Naive thymus-derived CD4-positive, alpha-beta T cell (primary cell): ENCODE measurements at regions not wholly inside any gene's neighbourhood (a gene's known extent, or its start where the extent isn't known, plus 50 kb on each side); places are given as distances from the start of the nearest gene placed in this dataset.
"Not testable (repeated sequence)": the region's sequence is repeated elsewhere in the genome, so short reads cannot be mapped to it uniquely, and the experiment has no call there.

ENCODE experiments used
- ATAC-seq: fragments of 150-1000 bp; cut with Tn5 transposase; 2 replicates; pipeline ENCODE4 v1.10.0; 2021; ENCODE audit warnings: mild to moderate bottlenecking, moderate library complexity
- CTCF ChIA-PET: fragments of 350-600 bp; sonication (Branson Sonifier 250); formaldehyde crosslinking; loops from one replicate; lab custom pipeline; 2021; ENCODE audit warnings: antibody characterized with exemption; lab: Charles Lee
- POLR2A ChIA-PET: fragments of 350-600 bp; sonication (Branson Sonifier 250); formaldehyde crosslinking; loops from one replicate; lab custom pipeline; 2021; ENCODE audit warnings: antibody characterized with exemption, inconsistent platforms; lab: Charles Lee
- DNase-seq, 9 donors: peaks; one replicate each; pipeline versions ENCODE4 v3.0.0 to v3.0.0-alpha.2; 2020 to 2022; ENCODE audit warnings: mixed read lengths in 1 of 9
- H3K27ac ChIP-seq: one replicate; pipeline ENCODE4 v1.7.0; 2013; ENCODE audit warnings: mild to moderate bottlenecking, low read depth, low read length, moderate library complexity
- H3K27me3 ChIP-seq, 2 donors: one replicate each; pipeline ENCODE4 v1.7.0; 2013; ENCODE audit warnings: low read length in 2 of 2, mild to moderate bottlenecking in 2 of 2, moderate library complexity in 2 of 2; ENCODE audit not compliant: control insufficient read depth in 2 of 2, insufficient read depth in 2 of 2
- H3K36me3 ChIP-seq, 3 experiments: 1 replicate in 2 of 3; 2 replicates in 1 of 3; pipeline ENCODE4 v1.7.0; 2013; ENCODE audit warnings: low read length in 3 of 3, mild to moderate bottlenecking in 3 of 3, moderate library complexity in 1 of 3; ENCODE audit not compliant: insufficient read depth in 3 of 3, control insufficient read depth in 2 of 3
- H3K4me1 ChIP-seq, 2 donors: one replicate each; pipeline ENCODE4 v1.7.0; 2013; ENCODE audit warnings: low read length in 2 of 2, mild to moderate bottlenecking in 2 of 2, moderate library complexity in 1 of 2; ENCODE audit not compliant: control insufficient read depth in 2 of 2, insufficient read depth in 2 of 2
- H3K4me3 ChIP-seq: 2 replicates; pipeline ENCODE4 v1.7.0; 2013; ENCODE audit warnings: mild to moderate bottlenecking, low read length
- H3K9me3 ChIP-seq, 3 experiments: 1 replicate in 2 of 3; 2 replicates in 1 of 3; pipeline ENCODE4 v1.7.0; 2013; ENCODE audit warnings: low read length in 3 of 3; ENCODE audit not compliant: control insufficient read depth in 2 of 3
- H3K27ac Mint-ChIP-seq, 9 donors: one replicate each; pipeline ENCODE4 v1.8.0; 2020 to 2022; ENCODE audit warnings: mixed read lengths in 9 of 9, mild to moderate bottlenecking in 8 of 9, moderate library complexity in 5 of 9, inconsistent platforms in 2 of 9
- H3K27me3 Mint-ChIP-seq, 5 donors: one replicate each; pipeline ENCODE4 v1.8.0; 2021 to 2022; ENCODE audit warnings: mixed read lengths in 5 of 5, mild to moderate bottlenecking in 1 of 5
- H3K36me3 Mint-ChIP-seq, 5 donors: one replicate each; pipeline ENCODE4 v1.8.0; 2020 to 2022; ENCODE audit warnings: mixed read lengths in 5 of 5, mild to moderate bottlenecking in 3 of 5, inconsistent platforms in 1 of 5
- H3K4me1 Mint-ChIP-seq, 7 donors: one replicate each; pipeline ENCODE4 v1.8.0; 2020 to 2022; ENCODE audit warnings: mixed read lengths in 7 of 7, mild to moderate bottlenecking in 3 of 7, inconsistent platforms in 1 of 7
- H3K4me3 Mint-ChIP-seq, 10 donors: one replicate each; pipeline ENCODE4 v1.8.0; 2020 to 2022; ENCODE audit warnings: mild to moderate bottlenecking in 10 of 10, mixed read lengths in 10 of 10, moderate library complexity in 6 of 10, inconsistent platforms in 2 of 10
- H3K9me3 Mint-ChIP-seq, 11 donors: one replicate each; pipeline ENCODE4 v1.8.0; 2020 to 2022; ENCODE audit warnings: mixed read lengths in 11 of 11, mild to moderate bottlenecking in 4 of 11, inconsistent platforms in 1 of 11, moderate library complexity in 1 of 11
- intact Hi-C, 2 donors: fragments of 100-400 bp; cut with micrococcal nuclease; formaldehyde crosslinking; loops; one replicate each; pipeline ENCODE4 v1.15.1; 2023

DNA sequence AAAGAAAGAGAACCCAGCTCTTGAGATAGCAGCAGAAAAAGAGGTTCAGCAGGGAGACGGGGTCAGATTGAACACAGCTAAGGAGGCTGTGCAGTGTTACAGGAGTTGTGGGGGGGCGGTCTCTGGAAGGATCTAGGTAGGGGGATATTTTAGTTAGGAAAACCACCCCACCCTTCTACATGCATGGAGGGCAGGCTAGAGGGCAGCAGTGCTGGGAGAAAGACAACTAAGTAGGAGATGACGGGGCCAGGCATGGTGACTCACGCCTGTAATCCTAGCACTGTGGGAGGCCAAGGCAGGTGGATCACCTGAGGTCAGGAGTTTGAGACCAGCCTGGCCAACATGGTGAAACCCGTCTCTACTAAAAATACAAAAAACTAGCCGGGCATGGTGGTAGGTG lies 80.7 kb upstream of the KCNMA1 start:
- H3K27me3 ChIP-seq, H3K9me3 ChIP-seq, H3K36me3 ChIP-seq, H3K4me3 Mint-ChIP-seq, H3K4me1 ChIP-seq, H3K9me3 Mint-ChIP-seq, H3K4me1 Mint-ChIP-seq, DNase-seq, ATAC-seq, H3K4me3 ChIP-seq, H3K27ac ChIP-seq, H3K27ac Mint-ChIP-seq, H3K36me3 Mint-ChIP-seq, POLR2A ChIA-PET: not testable (repeated sequence)
- intact Hi-C loops, result loop anchor here in 1 of 2 donors (5.0 kb wide), 1 partner anchor 39 kb away; no protein-coding TSS in a partner anchor
- CTCF ChIA-PET, result interaction anchor here (1.0 kb wide), 1 partner anchor 119 kb away, joined by 3 read pairs; no protein-coding TSS in a partner anchor
- H3K27me3 Mint-ChIP-seq, result peaks cover 0 to 27% (median 19%) of the 10 kb centered on the region in 5 donors

DNA sequence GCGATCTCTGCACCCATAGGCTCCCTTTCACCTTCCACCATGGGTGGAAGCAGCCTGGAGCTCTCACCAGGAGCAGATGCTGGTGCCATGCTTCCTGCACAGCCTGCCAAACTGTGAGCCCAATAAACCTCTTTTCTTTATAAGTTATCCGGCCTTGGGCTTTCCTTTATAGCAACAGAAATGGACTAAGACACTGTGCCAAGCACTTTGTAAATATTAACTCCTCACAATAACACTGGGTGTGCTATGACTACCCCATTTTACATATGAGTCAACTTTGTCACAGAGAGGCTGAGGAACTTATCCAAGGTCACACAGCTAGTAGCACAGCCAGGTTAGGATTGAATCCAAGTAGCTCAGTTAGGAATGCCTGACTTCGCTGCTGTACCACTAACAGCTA lies 79.7 kb upstream of the KCNMA1 start:
- intact Hi-C loops, result loop anchor here in 1 of 2 donors (5.0 kb wide), 1 partner anchor 40 kb away; no protein-coding TSS in a partner anchor
- no peaks in the 10 kb centered on the region for H3K27me3 ChIP-seq
- H3K4me1 Mint-ChIP-seq, result peaks cover 0 to 2% (median 0%) of the 10 kb centered on the region in 7 donors
- no peak overlapping the region for H3K4me3 Mint-ChIP-seq
- no peak overlapping the region for H3K27ac ChIP-seq
- ChIA-PET POLR2A (no interaction called here), CTCF (interaction anchor here (1.0 to 1.3 kb wide), 2 partner anchors 11 to 120 kb away, joined by 3 to 4 read pairs; no protein-coding TSS in a partner anchor)
- no peaks in the 10 kb centered on the region for H3K36me3 ChIP-seq
- no peak overlapping the region for H3K27ac Mint-ChIP-seq
- no peak overlapping the region for H3K4me3 ChIP-seq
- DNase-seq (no peak), ATAC-seq (no peak)
- H3K4me1 ChIP-seq, result no peaks in the 10 kb centered on the region
- H3K9me3 ChIP-seq, result no peaks in the 10 kb centered on the region
- H3K36me3 Mint-ChIP-seq, result no peaks in the 10 kb centered on the region
- no peaks in the 10 kb centered on the region for H3K9me3 Mint-ChIP-seq
- peaks cover 0 to 27% (median 24%) of the 10 kb centered on the region in 5 donors for H3K27me3 Mint-ChIP-seq

DNA sequence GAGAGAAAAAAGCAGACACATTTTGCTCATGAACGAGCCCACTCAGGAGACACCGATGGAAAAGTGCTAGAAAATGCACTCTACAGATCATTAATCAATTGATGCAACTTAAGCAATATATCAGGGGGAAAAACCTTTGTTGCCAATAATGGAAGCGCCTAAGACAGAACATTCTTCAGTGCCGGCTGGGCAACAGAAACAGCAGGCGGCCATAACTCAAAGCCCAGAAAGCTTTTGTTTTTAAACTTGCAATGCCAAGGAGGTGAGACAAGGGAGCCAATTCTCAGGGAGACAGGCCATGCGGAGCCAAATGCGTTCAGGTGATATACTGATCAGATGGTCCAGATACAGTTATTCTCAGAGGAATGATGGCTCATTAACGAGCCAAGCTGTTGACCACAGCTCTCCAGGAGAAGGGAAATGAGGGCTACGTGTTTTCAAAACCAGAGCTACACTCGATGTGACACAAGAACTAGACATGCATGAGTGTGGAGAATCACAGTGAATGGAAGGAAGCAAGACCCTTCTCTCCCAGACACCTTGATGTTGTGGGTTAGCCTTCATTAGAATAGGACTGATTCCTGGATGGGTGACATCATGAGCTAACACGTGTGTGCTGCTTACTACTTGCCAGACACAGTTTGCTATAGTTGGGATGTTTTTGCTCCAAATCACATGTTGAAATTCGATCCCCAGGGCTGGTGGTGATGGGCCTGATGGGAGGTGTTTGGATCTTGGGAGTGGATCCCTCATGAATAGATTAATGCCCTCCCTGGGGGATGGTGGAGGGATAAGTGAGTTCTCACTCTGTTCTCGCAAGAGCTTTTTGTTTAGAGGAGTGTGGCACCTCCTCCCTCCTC lies 79.1 kb upstream of the KCNMA1 start:
- Mint-ChIP-seq H3K27me3 (peaks cover 0 to 29% (median 26%) of the 10 kb centered on the region in 5 donors), H3K4me1 (peaks cover 0 to 2% (median 0%) of the 10 kb centered on the region in 7 donors), H3K27ac (no peak overlapping the region), H3K36me3 (no peaks in the 10 kb centered on the region), H3K9me3 (no peaks in the 10 kb centered on the region), H3K4me3 (no peak overlapping the region)
- Histone ChIP-seq H3K4me3 (no peak overlapping the region), H3K9me3 (no peaks in the 10 kb centered on the region), H3K27me3 (no peaks in the 10 kb centered on the region), H3K27ac (no peak overlapping the region), H3K36me3 (no peaks in the 10 kb centered on the region), H3K4me1 (no peaks in the 10 kb centered on the region)
- CTCF ChIA-PET, result interaction anchor here (1.3 kb wide), 1 partner anchor 10 kb away, joined by 4 read pairs; no protein-coding TSS in a partner anchor
- ATAC-seq, result no peak
- intact Hi-C loops, result loop anchor here in 1 of 2 donors (5.0 kb wide), 1 partner anchor 41 kb away; no protein-coding TSS in a partner anchor
- POLR2A ChIA-PET, result no interaction called here
- no peak for DNase-seq

DNA sequence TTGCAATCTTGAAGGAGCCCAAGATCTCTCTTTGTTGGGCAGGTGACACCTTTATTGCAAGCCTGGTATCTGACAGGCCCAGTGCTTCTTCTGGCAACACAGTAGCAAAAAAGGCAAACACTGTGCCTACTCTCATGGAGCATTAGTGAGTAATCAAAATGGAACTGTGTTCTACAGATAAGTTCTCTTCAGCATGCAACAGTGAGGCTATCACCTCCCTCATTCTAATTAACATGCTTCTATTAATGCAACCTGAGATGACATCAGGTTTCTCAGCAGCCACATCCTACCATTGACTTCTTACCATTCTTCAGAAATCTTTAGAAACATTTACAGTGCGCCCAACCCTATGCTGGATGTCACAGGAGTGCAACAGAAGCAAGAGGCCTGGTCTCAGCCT lies 77.9 kb upstream of the KCNMA1 start:
- POLR2A ChIA-PET, result no interaction called here
- CTCF ChIA-PET, result no interaction called here

DNA sequence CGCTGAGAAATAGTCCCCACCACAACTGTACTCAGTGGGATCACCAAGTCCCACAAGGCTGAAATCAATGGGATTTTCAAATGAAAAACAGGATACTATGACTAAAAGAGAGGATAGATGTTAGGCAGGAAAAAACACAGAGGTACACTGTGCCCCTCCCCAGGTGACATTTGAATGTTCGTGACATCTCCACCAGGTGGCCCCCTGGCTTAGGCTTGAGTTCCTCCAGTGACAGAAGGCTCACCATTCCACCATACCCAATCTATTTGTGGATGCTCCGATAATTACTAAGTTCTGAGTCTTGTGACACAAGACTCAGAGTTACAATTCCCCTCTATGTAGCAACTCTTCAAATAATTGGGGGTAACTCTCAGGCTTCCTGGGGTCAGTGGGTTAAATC lies 77.5 kb upstream of the KCNMA1 start:
- DNase-seq, result no peak
- H3K36me3 Mint-ChIP-seq, result peaks cover 0 to 4% (median 0%) of the 10 kb centered on the region in 5 donors
- peaks cover 0 to 2% of the 10 kb centered on the region in 2 donors for H3K27me3 ChIP-seq
- peaks cover 6 to 44% (median 34%) of the 10 kb centered on the region in 5 donors for H3K27me3 Mint-ChIP-seq
- no peaks in the 10 kb centered on the region for H3K4me1 ChIP-seq
- no peaks in the 10 kb centered on the region for H3K9me3 ChIP-seq
- intact Hi-C loops, result loop anchor here in 1 of 2 donors (1.0 to 5.0 kb wide), 2 partner anchors 42 to 122 kb away; no protein-coding TSS in a partner anchor
- H3K27ac ChIP-seq, result no peak overlapping the region
- H3K27ac Mint-ChIP-seq, result no peak overlapping the region
- H3K36me3 ChIP-seq, result no peaks in the 10 kb centered on the region
- ATAC-seq, result no peak
- CTCF ChIA-PET, result interaction anchor here (0.9 kb wide), 1 partner anchor 11 kb away, joined by 3 read pairs; no protein-coding TSS in a partner anchor
- no peak overlapping the region for H3K4me3 Mint-ChIP-seq
- peaks cover 4 to 9% (median 5%) of the 10 kb centered on the region in 7 donors for H3K4me1 Mint-ChIP-seq
- H3K9me3 Mint-ChIP-seq, result peaks cover 0 to 2% (median 0%) of the 10 kb centered on the region in 11 donors
- no peak overlapping the region for H3K4me3 ChIP-seq
- POLR2A ChIA-PET, result no interaction called here

More for the DNA sequence above, 77.9 kb upstream of the KCNMA1 start:
- Mint-ChIP-seq H3K4me1 (peaks cover 4 to 9% (median 5%) of the 10 kb centered on the region in 7 donors), H3K27me3 (peaks cover 6 to 39% (median 31%) of the 10 kb centered on the region in 5 donors), H3K4me3 (no peak overlapping the region), H3K9me3 (peaks cover 0 to 2% (median 0%) of the 10 kb centered on the region in 11 donors), H3K27ac (no peak overlapping the region), H3K36me3 (peaks cover 0 to 4% (median 0%) of the 10 kb centered on the region in 5 donors)
- no peak overlapping the region for H3K4me3 ChIP-seq
- H3K36me3 ChIP-seq, result no peaks in the 10 kb centered on the region
- H3K9me3 ChIP-seq, result no peaks in the 10 kb centered on the region
- peaks cover 0 to under 1% of the 10 kb centered on the region in 2 donors for H3K27me3 ChIP-seq
- intact Hi-C loops, result loop anchor here in 1 of 2 donors (1.0 to 5.0 kb wide), 2 partner anchors 42 to 122 kb away; no protein-coding TSS in a partner anchor
- ATAC-seq, result no peak
- no peaks in the 10 kb centered on the region for H3K4me1 ChIP-seq
- no peak for DNase-seq
- no peak overlapping the region for H3K27ac ChIP-seq

DNA sequence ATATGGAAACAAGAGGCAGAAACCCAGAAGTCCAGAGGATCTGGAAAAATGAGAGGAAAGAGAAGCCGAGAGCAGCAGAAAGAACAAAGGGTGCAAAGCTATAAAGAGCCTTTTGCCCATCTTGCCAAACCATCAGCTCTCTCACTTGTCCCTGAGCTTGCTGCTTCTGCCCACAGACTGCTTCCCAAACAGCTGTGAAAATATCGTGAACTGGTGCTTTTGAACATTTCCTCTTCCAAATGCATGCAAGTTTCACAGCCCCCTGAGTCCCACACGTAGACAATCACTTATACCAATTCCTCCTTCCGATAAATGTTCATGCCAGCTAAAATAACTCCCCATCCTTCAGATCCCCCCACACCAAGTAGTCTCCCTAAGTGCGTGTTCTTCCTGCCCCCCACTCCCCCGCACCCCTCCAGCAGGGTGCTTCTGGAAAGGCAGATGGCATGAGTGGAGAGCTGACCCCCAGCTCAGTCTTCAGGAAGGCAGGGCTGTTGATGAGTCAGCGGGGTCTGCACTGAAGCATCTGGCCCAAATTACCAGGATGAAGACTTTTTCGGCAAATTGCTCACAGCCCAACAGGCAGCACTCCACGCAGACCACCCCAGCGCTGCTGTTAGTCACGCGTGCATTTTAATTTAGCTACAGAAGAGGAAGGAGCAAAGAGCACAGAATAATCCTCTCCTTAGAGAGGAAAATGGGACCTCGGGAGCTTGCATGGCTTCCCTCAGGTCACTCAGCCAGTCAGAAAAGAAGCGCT lies 76.1 kb upstream of the KCNMA1 start:
- Mint-ChIP-seq H3K4me3 (no peak overlapping the region), H3K27ac (no peak overlapping the region), H3K9me3 (peaks cover 0 to 2% (median 0%) of the 10 kb centered on the region in 11 donors), H3K27me3 (peaks cover 6 to 50% (median 40%) of the 10 kb centered on the region in 5 donors), H3K36me3 (peaks cover 0 to 4% (median 0%) of the 10 kb centered on the region in 5 donors), H3K4me1 (peaks cover 3 to 7% (median 5%) of the 10 kb centered on the region in 7 donors)
- intact Hi-C loops, result no loop called here
- ChIA-PET POLR2A (no interaction called here), CTCF (interaction anchor here (0.9 to 1.3 kb wide), 3 partner anchors 12 to 123 kb away, joined by 3 to 4 read pairs (median 3); no protein-coding TSS in a partner anchor)
- no peaks in the 10 kb centered on the region for H3K9me3 ChIP-seq
- ATAC-seq (no peak), DNase-seq (no peak)
- H3K4me1 ChIP-seq, result no peaks in the 10 kb centered on the region
- H3K4me3 ChIP-seq, result no peak overlapping the region
- H3K27me3 ChIP-seq, result peaks cover 0 to 2% of the 10 kb centered on the region in 2 donors
- no peak overlapping the region for H3K27ac ChIP-seq
- no peaks in the 10 kb centered on the region for H3K36me3 ChIP-seq
